GM20000 (cell line): ENCODE measurements at regions not wholly inside any gene's neighbourhood (a gene's known extent, or its start where the extent isn't known, plus 50 kb on each side); places are given as distances from the start of the nearest gene placed in this dataset.

Experiments used
- DNase-seq: peaks from one replicate; pipeline ENCODE4 v3.0.0; 2012; ENCODE audit warnings: low spot score
- CTCF ChIP-seq: IDR thresholded peaks from 2 replicates; pipeline ENCODE4 v1.5.1; 2012; ENCODE audit warnings: mild to moderate bottlenecking, control low read depth; ENCODE audit errors: extremely low read depth, missing control alignments

GRCh38 chr11:96893988-96894387 lies 504.2 kb downstream of the JRKL start:
- DNase-seq: no peak

GRCh38 chr11:96894587-96894986 lies 504.8 kb downstream of the JRKL start:
- TF ChIP-seq CTCF: no peak
- DNase-seq: no peak

More at GRCh38 chr11:96893988-96894387, 504.2 kb downstream of the JRKL start:
- no peak for TF ChIP-seq CTCF

GRCh38 chr11:96899971-96900370 lies 510.2 kb downstream of the JRKL start:
- no peak for TF ChIP-seq CTCF
- no peak for DNase-seq

- TF ChIP-seq CTCF: no peak
- no peak for DNase-seq
Measured at GRCh38 chr11:96905143-96905542, 515.3 kb downstream of the JRKL start.

GRCh38 chr11:96905663-96906062 lies 515.9 kb downstream of the JRKL start:
- no peak for DNase-seq
- TF ChIP-seq CTCF: no peak

GRCh38 chr11:96906476-96906875 lies 516.7 kb downstream of the JRKL start:
- no peak for DNase-seq
- TF ChIP-seq CTCF: no peak

- DNase-seq: no peak
- TF ChIP-seq CTCF: no peak
Measured at GRCh38 chr11:96925862-96926261, 536.0 kb downstream of the JRKL start.
